NT2/D1 (cell line): ENCODE measurements at regions not wholly inside any gene's neighbourhood (a gene's known extent, or its start where the extent isn't known, plus 50 kb on each side); places are given as distances from the start of the nearest gene placed in this dataset.

Source experiments
- YY1 ChIP-seq: IDR thresholded peaks from 2 replicates; pipeline ENCODE4 v1.6.1; 2011; ENCODE audit not compliant: insufficient read length, insufficient read depth
- ZNF274 ChIP-seq: IDR thresholded peaks from 2 replicates; pipeline ENCODE4 v1.6.1; 2011; ENCODE audit warnings: mild to moderate bottlenecking, low read depth, low read length

DNA sequence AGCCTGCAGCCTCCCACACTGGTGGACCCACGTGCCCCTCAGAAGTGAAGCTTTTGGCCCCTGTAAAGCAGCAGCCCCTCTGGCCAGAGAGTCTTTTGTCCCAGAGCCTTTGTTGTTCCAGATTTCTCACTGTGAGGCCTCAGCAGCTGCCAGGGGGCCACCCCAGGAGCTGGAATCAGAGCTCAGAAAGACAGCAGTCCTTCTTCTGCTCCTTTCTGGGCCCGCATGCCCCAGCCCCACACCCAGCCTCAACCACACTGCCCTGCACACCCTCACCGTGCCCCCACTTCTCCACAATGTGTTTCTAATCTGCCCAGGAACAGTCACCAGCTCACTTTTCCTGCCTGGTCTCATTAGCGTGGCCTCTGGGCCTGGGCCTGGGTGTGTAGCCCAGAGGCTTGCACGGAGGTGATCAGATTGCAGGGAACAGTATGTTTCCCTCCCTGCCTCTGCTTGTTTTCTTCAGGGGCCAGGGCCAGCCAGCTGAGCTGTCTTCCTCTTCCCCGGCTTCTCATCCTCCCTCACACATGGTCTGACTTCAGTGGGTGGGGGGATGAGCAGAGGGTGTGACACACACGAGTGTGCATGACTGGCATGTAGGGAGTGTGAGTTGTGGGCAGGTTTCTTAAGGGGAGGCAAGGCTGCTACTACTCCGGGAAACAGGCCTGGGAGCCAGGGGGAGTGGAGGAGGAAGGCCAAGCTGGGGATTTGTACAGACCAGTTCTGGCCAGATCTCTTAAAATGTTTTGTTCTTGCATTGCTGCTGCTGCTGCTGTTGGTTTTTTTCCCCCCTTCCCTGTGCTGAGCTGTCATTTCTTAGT is 82.5 kb upstream of the ZNF648 start:
- TF ChIP-seq YY1 = no peak
- TF ChIP-seq ZNF274 = no peak
